ENCODE measurements at regions not wholly inside any gene's neighbourhood (a gene's known extent, or its start where the extent isn't known, plus 50 kb on each side); places are given as distances from the start of the nearest gene placed in this dataset.
A peak's percentile ranks its signal among the peaks of the same experiment; 100 is the strongest.

- TF ChIP-seq POLR2A (IDR thresholded peaks at IDR 0.05; ENCODE audit: low read depth, low read length) = no peak
- DNase-seq (ENCODE audit: insufficient read length, low spot score) = no peak
- no peak for FAIRE-seq
Observed at GRCh38 chr4:41334182-41334581, 77.5 kb downstream of the UCHL1 start.

DNA sequence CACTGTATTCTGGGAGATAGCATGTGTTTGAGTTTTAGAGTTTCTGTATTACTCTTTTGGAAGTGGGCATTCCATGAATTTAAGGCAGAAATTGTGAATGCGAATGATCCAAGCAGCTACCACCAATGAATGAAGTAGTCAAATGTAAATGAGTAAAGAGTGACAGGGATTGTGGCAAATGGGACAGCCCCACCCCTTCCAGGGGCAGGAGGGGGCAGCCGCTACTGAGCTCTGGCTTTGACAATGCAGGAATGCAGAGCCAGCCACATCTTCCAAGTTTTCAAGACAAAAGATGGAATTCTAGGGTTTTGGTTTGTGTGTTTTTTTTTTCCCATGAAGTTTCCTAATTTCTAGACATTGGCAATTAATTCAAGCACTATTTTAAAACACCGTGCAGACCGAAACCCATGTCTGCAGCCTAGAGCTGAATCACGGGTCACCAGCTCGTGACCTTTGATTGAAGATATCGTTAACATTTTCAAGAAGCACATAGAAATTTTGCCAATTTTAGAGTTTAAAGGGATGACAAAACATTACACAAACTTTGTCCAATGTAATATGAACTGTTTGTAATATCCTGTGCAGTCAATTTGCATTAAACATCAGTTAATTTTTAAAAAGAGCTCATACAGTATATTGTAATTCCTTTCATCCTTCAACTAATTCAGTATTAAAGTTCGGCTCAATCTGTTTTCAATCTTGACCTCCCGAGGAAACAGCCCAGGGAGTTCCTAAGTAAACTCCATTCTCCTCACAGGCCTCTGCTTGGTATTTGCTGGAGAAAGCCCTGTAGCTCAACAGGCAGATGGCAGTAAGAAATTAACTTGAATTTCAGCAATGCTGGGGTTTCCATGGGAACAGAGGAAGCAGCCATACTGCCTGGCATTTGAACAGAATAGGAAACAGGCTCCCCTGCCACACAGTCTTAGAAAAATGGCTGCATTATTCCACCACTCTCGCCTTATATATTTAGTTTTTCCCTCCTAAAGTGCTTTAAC lies 83.4 kb downstream of the UCHL1 start:
- no peak for TF ChIP-seq POLR2A (IDR thresholded peaks at IDR 0.05; ENCODE audit: low read depth, low read length)
- FAIRE-seq (no peak), DNase-seq (ENCODE audit: insufficient read length, low spot score) (no peak)

- TF ChIP-seq POLR2A (IDR thresholded peaks at IDR 0.05; ENCODE audit: low read depth, low read length) = no peak
- no peak for FAIRE-seq
Observed at GRCh38 chr4:41346306-41347061, 89.8 kb downstream of the UCHL1 start.

GRCh38 chr4:41349021-41349420 lies 92.3 kb downstream of the UCHL1 start:
- DNase-seq (ENCODE audit: insufficient read length, low spot score) = no peak
- TF ChIP-seq POLR2A (IDR thresholded peaks at IDR 0.05; ENCODE audit: low read depth, low read length) = no peak
- FAIRE-seq = no peak

More at GRCh38 chr4:41346306-41347061, 89.8 kb downstream of the UCHL1 start:
- DNase-seq (ENCODE audit: insufficient read length, low spot score) = no peak

DNA sequence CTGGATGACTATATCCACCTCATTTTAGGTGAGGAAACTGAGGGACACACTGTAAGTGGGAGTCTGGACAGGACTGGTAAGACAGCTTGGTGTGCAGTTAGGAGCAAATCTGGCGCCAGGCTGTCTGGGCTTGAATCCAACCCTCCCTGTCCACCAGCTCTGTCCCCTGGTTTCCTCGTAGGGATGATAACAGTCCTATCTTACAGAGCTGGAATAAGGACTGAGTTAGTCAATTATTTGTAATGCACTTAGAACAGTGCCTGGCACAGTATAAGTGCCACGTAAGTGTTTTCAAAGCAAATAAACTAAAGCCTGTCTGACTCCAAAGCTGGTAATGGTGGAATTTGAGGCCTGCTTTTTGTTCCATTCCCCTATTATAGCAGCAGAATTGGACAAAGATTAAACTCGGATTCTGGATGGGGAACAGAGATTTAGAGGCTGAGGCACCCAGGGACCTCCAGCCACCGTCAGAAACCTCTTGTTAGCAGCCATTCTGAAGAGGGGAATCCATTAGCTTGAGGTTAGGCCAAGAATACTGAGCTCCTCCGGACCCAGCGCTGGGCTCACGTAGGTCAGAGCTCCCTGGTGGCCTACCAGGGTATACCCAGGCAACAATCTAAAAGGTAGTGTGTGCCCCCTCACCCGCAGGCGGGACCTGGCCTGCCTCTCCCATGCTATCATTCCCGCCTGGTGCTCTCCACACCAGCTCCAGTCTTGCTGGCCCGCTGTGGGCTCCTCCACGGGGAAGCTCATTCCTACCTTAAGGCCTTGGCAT lies 102.1 kb downstream of the UCHL1 start:
- FAIRE-seq (no peak), DNase-seq (ENCODE audit: insufficient read length, low spot score) (no peak)
- TF ChIP-seq POLR2A (IDR thresholded peaks at IDR 0.05; ENCODE audit: low read depth, low read length) = no peak

DNA sequence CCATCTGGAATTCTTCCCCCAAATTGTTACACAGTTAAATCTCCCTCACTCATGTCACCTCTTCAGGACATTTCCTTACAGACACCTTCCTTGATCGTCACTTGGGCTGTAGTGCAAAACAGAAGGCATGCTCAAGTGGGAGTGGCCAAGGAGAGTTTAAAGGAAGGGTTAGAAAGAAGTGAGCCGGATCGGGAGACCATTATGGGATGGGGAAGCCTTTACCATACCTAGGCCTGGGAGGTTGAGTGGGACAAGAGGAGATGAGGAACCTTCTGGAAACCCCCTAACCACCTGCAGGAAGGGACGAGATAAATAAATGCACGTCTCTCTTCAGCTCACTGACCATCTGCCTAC lies 102.7 kb downstream of the UCHL1 start:
- TF ChIP-seq POLR2A (IDR thresholded peaks at IDR 0.05; ENCODE audit: low read depth, low read length) = no peak
- DNase-seq (ENCODE audit: insufficient read length, low spot score) (no peak), FAIRE-seq (no peak)

DNA sequence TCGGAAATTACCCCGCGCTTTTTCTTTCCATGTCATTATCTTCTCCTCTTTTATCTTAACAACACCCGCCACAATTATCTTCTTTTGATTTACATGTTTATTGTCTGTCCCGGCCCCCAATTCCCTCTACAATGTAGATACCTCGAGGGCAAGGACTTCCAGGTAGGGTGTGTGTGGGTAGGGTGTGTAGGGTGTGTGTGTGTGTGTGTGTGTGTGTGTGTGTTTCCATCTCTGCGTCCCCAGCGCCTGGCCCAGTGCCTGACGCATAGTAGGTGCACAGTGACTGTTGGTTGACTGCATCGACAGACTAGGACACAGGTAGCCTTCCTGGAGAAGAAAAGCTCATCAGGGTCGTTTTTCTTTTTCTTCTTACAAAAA lies 103.1 kb downstream of the UCHL1 start:
- FAIRE-seq (no peak), DNase-seq (ENCODE audit: insufficient read length, low spot score) (no peak)
- no peak for TF ChIP-seq POLR2A (IDR thresholded peaks at IDR 0.05; ENCODE audit: low read depth, low read length)

- FAIRE-seq = no peak
- peak; percentile 23; the same call in 1 of the 2 replicates for TF ChIP-seq POLR2A (IDR thresholded peaks at IDR 0.05; ENCODE audit: low read depth, low read length)
- peak; percentile 40 for DNase-seq (ENCODE audit: insufficient read length, low spot score)
Observed at GRCh38 chr4:41360214-41360920, 103.6 kb downstream of the UCHL1 start.

- FAIRE-seq (no peak), DNase-seq (ENCODE audit: insufficient read length, low spot score) (peak; percentile 32)
- no peak for TF ChIP-seq POLR2A (IDR thresholded peaks at IDR 0.05; ENCODE audit: low read depth, low read length)
Observed at GRCh38 chr4:41360921-41361793, 104.4 kb downstream of the UCHL1 start.

DNA sequence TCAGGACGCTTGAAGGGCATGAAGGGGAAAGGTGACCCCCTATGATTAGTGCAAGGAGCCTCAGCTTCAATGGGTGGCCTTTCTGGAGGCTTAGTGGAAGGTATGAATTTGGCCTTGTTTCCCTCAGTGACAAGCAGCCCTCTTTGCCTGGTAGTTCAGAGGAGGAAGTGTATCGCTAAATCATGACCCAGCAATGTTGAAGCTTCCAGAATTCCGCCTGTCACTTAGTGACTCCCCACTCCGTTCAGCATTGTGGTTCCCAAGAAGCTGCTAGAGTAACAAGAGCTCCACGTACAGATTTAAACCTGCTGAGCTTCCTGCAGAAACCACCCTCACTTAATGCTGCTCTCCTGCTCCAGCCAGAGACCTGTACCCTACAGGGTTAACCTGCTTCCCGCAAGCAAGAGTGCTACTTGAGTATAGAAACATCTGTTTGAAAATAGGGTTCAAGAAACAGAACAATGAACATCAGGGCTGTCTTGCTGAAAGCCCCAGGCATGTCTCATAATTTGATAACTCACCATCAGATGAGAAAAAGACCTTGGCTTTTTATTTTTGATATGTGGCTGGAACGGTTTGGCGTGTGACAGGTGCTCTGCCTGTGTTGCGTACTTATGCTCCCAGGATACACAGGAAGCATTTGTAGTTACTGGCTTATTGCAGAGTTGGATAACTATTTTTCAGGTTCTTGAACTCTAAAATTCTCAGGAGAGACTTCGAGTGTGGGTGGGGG lies 105.2 kb downstream of the UCHL1 start:
- DNase-seq (ENCODE audit: insufficient read length, low spot score) (peak; percentile 12), FAIRE-seq (no peak)

GRCh38 chr4:41362621-41363383 lies 106.1 kb downstream of the UCHL1 start:
- DNase-seq (ENCODE audit: insufficient read length, low spot score) = no peak
- FAIRE-seq = no peak
- no peak for TF ChIP-seq POLR2A (IDR thresholded peaks at IDR 0.05; ENCODE audit: low read depth, low read length)

More for the DNA sequence above, 105.2 kb downstream of the UCHL1 start:
- no peak for TF ChIP-seq POLR2A (IDR thresholded peaks at IDR 0.05; ENCODE audit: low read depth, low read length)

Data from H54 (cell line).